GM20000 (cell line): ENCODE measurements at regions not wholly inside any gene's neighbourhood (a gene's known extent, or its start where the extent isn't known, plus 50 kb on each side); places are given as distances from the start of the nearest gene placed in this dataset.

Experiments
- DNase-seq: peaks from one replicate; pipeline ENCODE4 v3.0.0; 2012; ENCODE audit warnings: low spot score
- TF ChIP-seq, protein P1 (sequence below): IDR thresholded peaks from 2 replicates; pipeline ENCODE4 v1.5.1; 2012; ENCODE audit warnings: mild to moderate bottlenecking, control low read depth; ENCODE audit errors: extremely low read depth, missing control alignments

GRCh38 chr14:26218861-26219260 lies 379.0 kb downstream of the NOVA1 start:
- DNase-seq: no peak

DNA sequence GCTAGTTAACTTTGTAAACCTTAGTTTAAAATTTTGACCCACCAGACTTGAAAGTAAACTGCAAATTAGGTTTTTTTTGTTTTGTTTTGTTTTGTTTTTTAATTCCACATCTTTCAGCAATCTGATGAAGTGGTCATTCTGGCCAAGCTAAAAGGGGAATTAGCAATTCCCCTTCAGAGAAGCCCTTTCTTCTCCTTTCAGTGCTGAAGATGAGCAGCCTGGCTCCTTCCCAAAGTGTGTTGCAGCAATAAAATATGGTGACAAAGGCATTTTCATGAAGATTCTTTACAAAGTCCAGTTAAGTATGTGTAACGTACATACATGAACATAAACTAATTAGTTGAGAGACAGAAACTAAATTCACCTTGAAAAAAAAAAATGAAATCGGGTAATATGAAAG lies 380.1 kb downstream of the NOVA1 start:
- TF ChIP-seq, protein P1, sequence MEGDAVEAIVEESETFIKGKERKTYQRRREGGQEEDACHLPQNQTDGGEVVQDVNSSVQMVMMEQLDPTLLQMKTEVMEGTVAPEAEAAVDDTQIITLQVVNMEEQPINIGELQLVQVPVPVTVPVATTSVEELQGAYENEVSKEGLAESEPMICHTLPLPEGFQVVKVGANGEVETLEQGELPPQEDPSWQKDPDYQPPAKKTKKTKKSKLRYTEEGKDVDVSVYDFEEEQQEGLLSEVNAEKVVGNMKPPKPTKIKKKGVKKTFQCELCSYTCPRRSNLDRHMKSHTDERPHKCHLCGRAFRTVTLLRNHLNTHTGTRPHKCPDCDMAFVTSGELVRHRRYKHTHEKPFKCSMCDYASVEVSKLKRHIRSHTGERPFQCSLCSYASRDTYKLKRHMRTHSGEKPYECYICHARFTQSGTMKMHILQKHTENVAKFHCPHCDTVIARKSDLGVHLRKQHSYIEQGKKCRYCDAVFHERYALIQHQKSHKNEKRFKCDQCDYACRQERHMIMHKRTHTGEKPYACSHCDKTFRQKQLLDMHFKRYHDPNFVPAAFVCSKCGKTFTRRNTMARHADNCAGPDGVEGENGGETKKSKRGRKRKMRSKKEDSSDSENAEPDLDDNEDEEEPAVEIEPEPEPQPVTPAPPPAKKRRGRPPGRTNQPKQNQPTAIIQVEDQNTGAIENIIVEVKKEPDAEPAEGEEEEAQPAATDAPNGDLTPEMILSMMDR: no peak
- DNase-seq: no peak

More at GRCh38 chr14:26218861-26219260, 379.0 kb downstream of the NOVA1 start:
- TF ChIP-seq, protein P1: no peak

DNA sequence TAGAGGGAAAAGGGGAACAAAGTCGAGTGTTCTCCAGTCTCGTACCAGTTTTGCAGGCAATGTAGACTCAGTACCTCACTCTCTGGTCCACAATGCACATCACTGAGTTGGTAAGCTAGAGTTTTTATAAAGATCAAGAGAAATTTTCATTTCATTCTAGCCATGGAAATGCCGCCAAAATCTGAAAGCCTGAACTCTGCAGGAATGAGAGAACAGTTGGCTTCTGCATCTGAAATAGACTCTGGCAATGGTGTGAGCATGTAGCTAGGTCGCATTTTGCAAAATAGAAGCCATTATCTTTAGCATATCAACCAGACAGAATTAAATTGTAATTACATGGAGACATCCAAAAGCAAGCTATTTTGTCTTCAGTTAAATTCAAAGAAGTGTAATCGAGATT lies 381.0 kb downstream of the NOVA1 start:
- TF ChIP-seq, protein P1: no peak

DNA sequence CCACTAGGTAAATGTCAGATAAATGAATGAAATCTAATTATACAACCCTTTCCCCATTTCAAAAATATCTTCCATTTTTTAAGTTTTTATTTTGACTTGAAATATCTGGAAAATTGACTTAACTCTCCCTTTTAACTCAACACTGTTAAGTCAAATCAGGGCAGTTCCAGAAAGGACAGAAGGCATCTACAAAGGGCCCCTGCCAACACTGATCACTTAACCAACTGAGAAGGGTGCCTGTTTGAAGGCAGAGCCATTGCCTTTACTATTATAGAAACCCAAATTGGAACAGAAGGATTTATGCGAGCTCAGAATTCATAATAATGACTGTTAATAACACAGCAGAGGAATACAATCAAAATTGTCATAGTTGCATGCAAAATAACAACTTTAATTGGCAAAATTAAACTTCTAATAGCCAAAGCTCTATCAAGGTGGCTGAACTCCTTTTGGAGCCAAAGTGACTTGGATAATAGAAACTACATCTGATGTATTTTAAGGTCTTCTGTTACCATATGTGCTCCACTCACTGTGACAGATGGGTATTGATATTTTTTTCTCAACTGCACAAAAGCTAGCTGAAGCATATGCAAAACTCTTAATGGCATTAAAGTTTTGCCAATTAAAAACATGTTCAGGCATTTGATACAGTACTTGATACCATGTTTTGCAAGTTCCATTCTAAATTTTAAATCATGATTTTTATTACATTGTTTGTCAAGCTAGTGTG lies 383.8 kb downstream of the NOVA1 start:
- DNase-seq: no peak
- TF ChIP-seq, protein P1: no peak

More for the DNA sequence above, 381.0 kb downstream of the NOVA1 start:
- no peak for DNase-seq

GRCh38 chr14:26209699-26210098 lies 388.1 kb downstream of the NOVA1 start:
- DNase-seq: no peak

DNA sequence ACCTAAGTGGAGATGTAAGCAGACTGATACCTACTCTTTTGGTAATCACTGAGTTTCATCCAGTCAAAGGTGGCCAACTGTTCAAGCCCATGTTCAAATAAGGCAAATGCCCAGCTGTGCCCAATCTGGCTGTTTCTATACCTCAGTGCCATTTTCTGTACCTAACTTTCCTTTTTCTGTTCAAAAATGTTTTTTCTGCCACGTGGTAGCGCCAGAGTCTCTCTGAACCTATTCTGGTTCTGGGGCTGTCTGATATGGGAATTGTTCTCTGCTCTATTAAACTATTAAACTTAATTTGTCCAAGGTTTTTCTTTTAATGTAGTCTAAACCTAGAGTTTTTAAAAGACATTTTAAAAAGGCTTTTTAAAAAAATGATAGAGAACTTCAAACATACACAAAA lies 391.2 kb downstream of the NOVA1 start:
- no peak for DNase-seq
- TF ChIP-seq, protein P1: no peak

More at GRCh38 chr14:26209699-26210098, 388.1 kb downstream of the NOVA1 start:
- TF ChIP-seq, protein P1: no peak

DNA sequence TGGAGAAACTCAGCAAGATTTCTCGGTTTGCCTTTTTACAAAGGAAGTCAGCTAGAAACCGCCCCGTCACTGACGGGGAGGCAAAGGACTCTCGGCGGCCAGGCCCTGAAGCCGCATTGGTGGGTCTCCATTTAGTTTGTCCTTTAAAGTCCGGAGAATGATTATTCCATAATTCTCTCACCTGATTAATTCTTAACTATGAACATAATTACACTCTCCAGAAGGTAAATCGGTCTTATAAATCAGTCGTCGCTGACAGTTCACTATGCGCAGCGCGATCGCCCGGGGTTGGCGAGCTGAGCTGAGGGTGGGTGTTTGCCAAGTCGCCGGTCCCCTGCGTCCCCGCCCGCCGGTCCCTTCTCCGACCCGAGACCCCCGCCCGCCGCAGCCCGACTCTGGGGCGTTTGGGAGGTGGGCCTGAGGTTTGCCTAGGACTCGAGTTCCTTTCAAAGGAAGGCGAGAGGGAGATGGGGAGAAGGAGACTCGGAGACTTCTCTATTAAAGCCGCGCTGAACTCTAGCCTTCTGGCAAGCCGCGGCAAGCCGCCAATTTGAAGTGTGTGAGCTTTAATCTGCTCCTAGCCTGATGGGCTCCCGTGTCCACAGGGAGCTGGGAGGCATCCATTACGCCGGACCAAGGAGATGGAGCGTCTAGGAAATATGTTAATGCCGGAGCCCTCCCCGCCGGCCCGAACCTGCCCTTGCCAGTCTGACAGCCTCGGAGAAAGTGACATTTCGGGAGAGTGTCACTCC lies 392.9 kb downstream of the NOVA1 start:
- TF ChIP-seq, protein P1: no peak
- DNase-seq: no peak
